ENCODE measurements at regions not wholly inside any gene's neighbourhood (a gene's known extent, or its start where the extent isn't known, plus 50 kb on each side); places are given as distances from the start of the nearest gene placed in this dataset.

DNA sequence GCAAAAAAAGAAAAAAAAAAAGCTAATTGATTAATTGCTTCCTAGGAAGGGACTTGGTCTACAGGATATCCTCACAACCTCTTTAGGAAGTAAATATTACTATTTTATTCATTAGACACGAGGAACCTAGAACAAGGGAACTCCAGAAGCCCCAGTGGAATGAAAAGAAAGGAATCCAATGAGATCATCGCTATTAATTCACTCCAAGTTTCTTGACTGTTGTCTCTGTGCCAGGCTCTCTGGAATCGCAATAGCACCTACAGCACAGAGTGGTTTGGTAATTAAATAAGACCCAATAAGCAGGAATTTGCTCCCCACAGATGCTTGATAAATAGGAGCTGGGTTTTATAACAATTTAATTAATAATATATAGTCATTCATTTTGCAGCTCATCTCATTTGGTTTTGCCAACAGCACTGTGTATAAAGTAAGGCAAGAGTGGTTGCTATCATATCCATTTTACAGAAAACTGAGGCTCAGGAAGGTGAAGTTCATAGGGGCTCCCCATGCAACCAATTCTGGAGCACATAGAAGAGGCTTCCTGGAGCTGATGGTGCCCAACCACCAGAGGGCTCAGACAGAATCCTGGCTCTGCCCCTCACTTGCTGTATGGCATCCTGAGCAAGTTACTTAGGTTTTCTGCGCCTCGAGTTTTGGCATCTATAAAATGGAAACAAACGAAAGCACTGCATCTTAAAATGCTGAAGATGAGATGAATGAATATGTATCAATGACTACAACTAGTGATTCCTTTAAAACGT lies 420.2 kb downstream of the MED13L start:
- Histone ChIP-seq H3K27me3 (ENCODE audit: insufficient read depth, low read depth, severe bottlenecking) (no peaks in the 10 kb centered on the region), H3K9me3 (ENCODE audit: severe bottlenecking) (no peaks in the 10 kb centered on the region), H3K4me3 (ENCODE audit: low read depth, low read length) (no peak overlapping the region), H3K36me3 (no peaks in the 10 kb centered on the region), H3K27ac (no peak overlapping the region)
- TF ChIP-seq, protein P1, sequence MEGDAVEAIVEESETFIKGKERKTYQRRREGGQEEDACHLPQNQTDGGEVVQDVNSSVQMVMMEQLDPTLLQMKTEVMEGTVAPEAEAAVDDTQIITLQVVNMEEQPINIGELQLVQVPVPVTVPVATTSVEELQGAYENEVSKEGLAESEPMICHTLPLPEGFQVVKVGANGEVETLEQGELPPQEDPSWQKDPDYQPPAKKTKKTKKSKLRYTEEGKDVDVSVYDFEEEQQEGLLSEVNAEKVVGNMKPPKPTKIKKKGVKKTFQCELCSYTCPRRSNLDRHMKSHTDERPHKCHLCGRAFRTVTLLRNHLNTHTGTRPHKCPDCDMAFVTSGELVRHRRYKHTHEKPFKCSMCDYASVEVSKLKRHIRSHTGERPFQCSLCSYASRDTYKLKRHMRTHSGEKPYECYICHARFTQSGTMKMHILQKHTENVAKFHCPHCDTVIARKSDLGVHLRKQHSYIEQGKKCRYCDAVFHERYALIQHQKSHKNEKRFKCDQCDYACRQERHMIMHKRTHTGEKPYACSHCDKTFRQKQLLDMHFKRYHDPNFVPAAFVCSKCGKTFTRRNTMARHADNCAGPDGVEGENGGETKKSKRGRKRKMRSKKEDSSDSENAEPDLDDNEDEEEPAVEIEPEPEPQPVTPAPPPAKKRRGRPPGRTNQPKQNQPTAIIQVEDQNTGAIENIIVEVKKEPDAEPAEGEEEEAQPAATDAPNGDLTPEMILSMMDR (IDR thresholded peaks at IDR 0.05; ENCODE audit: low read depth, low read length), result 0 out of 2 replicates have a peak, but pooled peaks have one; percentile 27
- no peak for DNase-seq

DNA sequence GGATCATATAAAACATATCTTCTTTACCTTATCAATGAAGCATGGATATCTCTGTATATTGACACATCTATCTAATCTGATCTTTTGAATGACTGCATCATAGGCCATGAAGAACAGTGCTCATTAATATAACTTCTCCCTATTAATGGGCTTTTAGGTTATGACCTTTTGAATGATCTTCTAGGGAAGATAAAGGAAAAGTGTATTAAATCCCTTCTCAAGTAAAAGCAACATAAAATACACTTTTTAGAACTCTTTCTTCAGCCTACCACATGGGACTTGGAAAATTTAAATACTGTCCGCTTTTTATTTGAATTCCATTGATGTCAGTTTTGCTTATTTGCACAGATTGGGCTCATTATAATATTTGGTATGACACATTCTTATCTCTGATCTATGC lies 425.4 kb downstream of the MED13L start:
- TF ChIP-seq, protein P1 (IDR thresholded peaks at IDR 0.05; ENCODE audit: low read depth, low read length), result no peak
- no peak for DNase-seq
- Histone ChIP-seq H3K27ac (no peak overlapping the region), H3K4me3 (ENCODE audit: low read depth, low read length) (no peak overlapping the region), H3K27me3 (ENCODE audit: insufficient read depth, low read depth, severe bottlenecking) (no peaks in the 10 kb centered on the region), H3K36me3 (no peaks in the 10 kb centered on the region), H3K9me3 (ENCODE audit: severe bottlenecking) (peaks cover 8% of the 10 kb centered on the region)

DNA sequence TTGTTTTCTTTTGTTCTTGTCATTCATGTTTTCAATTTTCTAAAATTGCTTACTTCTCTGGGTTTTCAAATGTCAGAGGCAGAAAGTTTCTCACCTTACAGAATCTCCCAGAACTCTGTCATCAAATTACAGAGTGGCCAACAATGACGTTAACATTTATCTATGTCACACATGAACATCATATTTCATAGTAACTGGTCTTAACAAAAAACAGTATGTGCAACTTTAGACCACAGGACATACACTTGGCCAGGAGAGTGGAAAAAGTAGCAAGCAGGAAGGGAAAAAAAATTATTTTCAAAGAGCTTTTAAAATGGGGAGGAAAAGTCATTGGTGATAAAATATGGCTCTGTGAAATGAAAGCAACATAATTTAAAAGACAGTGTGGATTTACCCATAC lies 426.5 kb downstream of the MED13L start:
- TF ChIP-seq, protein P1 (IDR thresholded peaks at IDR 0.05; ENCODE audit: low read depth, low read length), result no peak
- H3K27me3 ChIP-seq (ENCODE audit: insufficient read depth, low read depth, severe bottlenecking), result no peaks in the 10 kb centered on the region
- peaks cover 8% of the 10 kb centered on the region for H3K9me3 ChIP-seq (ENCODE audit: severe bottlenecking)
- no peak for DNase-seq
- H3K36me3 ChIP-seq, result no peaks in the 10 kb centered on the region
- H3K4me3 ChIP-seq (ENCODE audit: low read depth, low read length), result no peak overlapping the region
- no peak overlapping the region for H3K27ac ChIP-seq

DNA sequence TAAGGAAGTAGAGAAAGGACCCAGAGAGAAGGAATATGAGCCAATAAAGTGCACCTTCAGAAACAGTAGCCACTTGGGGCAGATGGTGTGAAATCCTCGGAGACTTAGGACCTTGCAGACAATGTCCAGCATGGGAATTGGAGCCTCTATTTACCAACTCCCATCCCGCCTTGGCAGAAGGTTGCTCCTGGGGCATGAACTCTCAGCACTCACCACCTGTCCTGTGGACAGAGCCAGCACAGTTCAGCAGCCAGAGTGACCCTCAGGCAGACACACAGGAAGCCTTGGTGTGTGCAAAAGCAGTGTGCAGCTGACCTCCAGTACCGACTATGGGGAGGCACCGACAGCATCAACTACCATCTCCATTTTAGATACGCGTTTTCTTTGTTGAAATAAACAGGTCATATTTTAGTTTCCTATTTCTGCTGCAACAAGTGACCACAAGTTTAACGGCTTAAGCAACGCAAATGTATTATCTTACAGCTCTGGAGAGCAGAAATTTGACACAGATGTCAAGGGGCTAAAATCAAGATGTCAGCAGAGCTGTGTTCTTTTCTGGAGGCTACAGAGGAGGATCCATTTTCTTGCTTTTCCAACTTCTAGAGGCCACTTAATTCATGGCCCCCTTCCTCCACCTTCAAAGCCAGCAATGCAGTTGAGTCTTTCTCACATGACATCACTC lies 428.1 kb downstream of the MED13L start:
- H3K27me3 ChIP-seq (ENCODE audit: insufficient read depth, low read depth, severe bottlenecking), result no peaks in the 10 kb centered on the region
- H3K4me3 ChIP-seq (ENCODE audit: low read depth, low read length), result no peak overlapping the region
- H3K36me3 ChIP-seq, result no peaks in the 10 kb centered on the region
- no peak overlapping the region for H3K27ac ChIP-seq
- TF ChIP-seq, protein P1 (IDR thresholded peaks at IDR 0.05; ENCODE audit: low read depth, low read length), result no peak
- peaks cover 12% of the 10 kb centered on the region for H3K9me3 ChIP-seq (ENCODE audit: severe bottlenecking)
- no peak for DNase-seq

DNA sequence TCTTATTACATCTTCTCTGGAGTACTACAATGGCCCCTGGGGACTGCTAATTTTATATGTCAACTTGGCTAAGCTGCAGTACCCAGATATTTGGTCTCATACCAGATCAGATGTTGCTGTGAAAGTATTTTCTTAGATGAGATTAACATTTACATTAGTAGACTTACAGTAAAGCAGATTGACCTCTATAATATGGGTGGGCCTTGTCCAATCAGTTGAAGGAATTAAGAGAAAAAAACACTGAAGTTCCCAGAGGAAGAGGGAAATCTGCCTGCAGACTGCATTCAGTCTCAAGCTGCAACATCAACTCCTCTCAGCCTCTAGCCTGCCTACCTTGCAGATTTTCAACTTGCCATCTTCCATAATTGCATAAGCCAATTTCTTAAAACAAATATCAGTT lies 430.1 kb downstream of the MED13L start:
- no peaks in the 10 kb centered on the region for H3K27me3 ChIP-seq (ENCODE audit: insufficient read depth, low read depth, severe bottlenecking)
- DNase-seq, result no peak
- no peak overlapping the region for H3K27ac ChIP-seq
- no peaks in the 10 kb centered on the region for H3K36me3 ChIP-seq
- TF ChIP-seq, protein P1 (IDR thresholded peaks at IDR 0.05; ENCODE audit: low read depth, low read length), result no peak
- H3K9me3 ChIP-seq (ENCODE audit: severe bottlenecking), result peaks cover 12% of the 10 kb centered on the region
- no peak overlapping the region for H3K4me3 ChIP-seq (ENCODE audit: low read depth, low read length)

Measured in WERI-Rb-1 (cell line).